ENCODE measurements at regions not wholly inside any gene's neighbourhood (a gene's known extent, or its start where the extent isn't known, plus 50 kb on each side); places are given as distances from the start of the nearest gene placed in this dataset.

GRCh38 chr1:38555130-38555529 lies 304.4 kb downstream of the RRAGC start:
- TF ChIP-seq CTCF (IDR thresholded peaks at IDR 0.05; ENCODE audit: insufficient read depth, low read length, poor library complexity, severe bottlenecking): no peak
- no peak for TF ChIP-seq EZH2phosphoT487 (conservative IDR thresholded peaks at IDR 0.05; ENCODE audit: low read length)
- H3K4me2 ChIP-seq (ENCODE audit: low read depth, low read length, poor library complexity, severe bottlenecking): no peak overlapping the region
- H3K9me2 ChIP-seq (replicated peaks; ENCODE audit: insufficient read depth, low read length): no peaks in the 10 kb centered on the region
- no peaks in the 10 kb centered on the region for H4K20me1 ChIP-seq (ENCODE audit: low read depth, low read length)
- H3F3A ChIP-seq (ENCODE audit: insufficient read depth): no peaks in the 10 kb centered on the region
- no peaks in the 10 kb centered on the region for H3K36me3 ChIP-seq (ENCODE audit: low read length)
- no peak overlapping the region for H3K9ac ChIP-seq (ENCODE audit: low read length)
- no peak overlapping the region for H2AFZ ChIP-seq (ENCODE audit: low read depth, low read length, severe bottlenecking)
- H3K9me3 ChIP-seq (ENCODE audit: insufficient read depth, low read length): no peaks in the 10 kb centered on the region
- no peaks in the 10 kb centered on the region for H3K27me3 ChIP-seq (ENCODE audit: low read length)
- H3K4me3 ChIP-seq (ENCODE audit: insufficient read depth, low read length, poor library complexity, severe bottlenecking): no peak overlapping the region
- H3K27ac ChIP-seq (ENCODE audit: low read depth, low read length): no peak overlapping the region
- H3K79me2 ChIP-seq (ENCODE audit: insufficient read depth, low read length): no peaks in the 10 kb centered on the region

GRCh38 chr1:38551318-38552307 lies 308.0 kb downstream of the RRAGC start:
- no peaks in the 10 kb centered on the region for H3K36me3 ChIP-seq (ENCODE audit: low read length)
- TF ChIP-seq EZH2phosphoT487 (conservative IDR thresholded peaks at IDR 0.05; ENCODE audit: low read length) (no peak), CTCF (IDR thresholded peaks at IDR 0.05; ENCODE audit: insufficient read depth, low read length, poor library complexity, severe bottlenecking) (no peak)
- no peak overlapping the region for H3K4me3 ChIP-seq (ENCODE audit: insufficient read depth, low read length, poor library complexity, severe bottlenecking)
- H3K9ac ChIP-seq (ENCODE audit: low read length): no peak overlapping the region
- no peaks in the 10 kb centered on the region for H3F3A ChIP-seq (ENCODE audit: insufficient read depth)
- H3K9me2 ChIP-seq (replicated peaks; ENCODE audit: insufficient read depth, low read length): no peaks in the 10 kb centered on the region
- no peaks in the 10 kb centered on the region for H3K9me3 ChIP-seq (ENCODE audit: insufficient read depth, low read length)
- no peaks in the 10 kb centered on the region for H4K20me1 ChIP-seq (ENCODE audit: low read depth, low read length)
- H3K4me2 ChIP-seq (ENCODE audit: low read depth, low read length, poor library complexity, severe bottlenecking): no peak overlapping the region
- no peaks in the 10 kb centered on the region for H3K79me2 ChIP-seq (ENCODE audit: insufficient read depth, low read length)
- H3K27me3 ChIP-seq (ENCODE audit: low read length): no peaks in the 10 kb centered on the region
- H2AFZ ChIP-seq (ENCODE audit: low read depth, low read length, severe bottlenecking): no peak overlapping the region
- no peak overlapping the region for H3K27ac ChIP-seq (ENCODE audit: low read depth, low read length)

- no peak for TF ChIP-seq CTCF (IDR thresholded peaks at IDR 0.05; ENCODE audit: insufficient read depth, low read length, poor library complexity, severe bottlenecking)
- no peak for TF ChIP-seq EZH2phosphoT487 (conservative IDR thresholded peaks at IDR 0.05; ENCODE audit: low read length)
- Histone ChIP-seq H4K20me1 (ENCODE audit: low read depth, low read length) (no peaks in the 10 kb centered on the region), H3K4me3 (ENCODE audit: insufficient read depth, low read length, poor library complexity, severe bottlenecking) (no peak overlapping the region), H3K4me2 (ENCODE audit: low read depth, low read length, poor library complexity, severe bottlenecking) (no peak overlapping the region), H3K27ac (ENCODE audit: low read depth, low read length) (no peak overlapping the region), H3K9me2 (replicated peaks; ENCODE audit: insufficient read depth, low read length) (no peaks in the 10 kb centered on the region), H3K27me3 (ENCODE audit: low read length) (no peaks in the 10 kb centered on the region), H2AFZ (ENCODE audit: low read depth, low read length, severe bottlenecking) (no peak overlapping the region), H3F3A (ENCODE audit: insufficient read depth) (no peaks in the 10 kb centered on the region), H3K36me3 (ENCODE audit: low read length) (no peaks in the 10 kb centered on the region), H3K9me3 (ENCODE audit: insufficient read depth, low read length) (no peaks in the 10 kb centered on the region), H3K79me2 (ENCODE audit: insufficient read depth, low read length) (no peaks in the 10 kb centered on the region), H3K9ac (ENCODE audit: low read length) (no peak overlapping the region)
Measured at GRCh38 chr1:38549191-38549590, 310.4 kb downstream of the RRAGC start.
